Uterus (tissue), 3 donors: ENCODE measurements at regions not wholly inside any gene's neighbourhood (a gene's known extent, or its start where the extent isn't known, plus 50 kb on each side); places are given as distances from the start of the nearest gene placed in this dataset.
"Not testable (repeated sequence)": the region's sequence is repeated elsewhere in the genome, so short reads cannot be mapped to it uniquely, and the experiment has no call there.

Experiments
- DNase-seq, 2 donors: peaks; one replicate each; pipeline ENCODE4 v3.0.0-alpha.2; 2019 to 2020
- H3K27ac ChIP-seq, 2 donors: fragments of 200-600 bp; sonication (generic); 1 replicate in 1 of 2; 2 replicates in 1 of 2; pipeline ENCODE4 v1.5.1; 2016 to 2018
- H3K27me3 ChIP-seq, 2 donors: fragments of 200-600 bp; sonication (generic); one replicate each; pipeline ENCODE4 v1.5.1; 2018 to 2019; ENCODE audit warnings: control low read depth in 1 of 2
- H3K36me3 ChIP-seq, 2 donors: fragments of 200-600 bp; sonication (generic); one replicate each; pipeline ENCODE4 v1.5.1; 2019; ENCODE audit warnings: control low read depth in 1 of 2
- H3K4me1 ChIP-seq, 2 donors: fragments of 200-600 bp; sonication (generic); one replicate each; pipeline ENCODE4 v1.5.1; 2018 to 2019; ENCODE audit warnings: control low read depth in 1 of 2
- H3K4me3 ChIP-seq, 2 donors: fragments of 200-600 bp; sonication (generic); 1 replicate in 1 of 2; 2 replicates in 1 of 2; pipeline ENCODE4 v1.5.1; 2018 to 2019; ENCODE audit warnings: mild to moderate bottlenecking in 1 of 2
- H3K9me3 ChIP-seq, 2 donors: fragments of 200-600 bp; sonication (generic); one replicate each; pipeline ENCODE4 v1.5.1; 2019; ENCODE audit warnings: control low read depth in 1 of 2
- CTCF ChIP-seq, 4 experiments: fragments of 200-600 bp in 2 of 4; fragments of 450-650 bp in 2 of 4; sonication (generic) in 2 of 4; IDR thresholded peaks; one replicate each; pipeline ENCODE4 v1.5.1; 2016 to 2019; ENCODE audit warnings: antibody characterized with exemption in 4 of 4, mild to moderate bottlenecking in 2 of 4, moderate library complexity in 1 of 4
- POLR2A ChIP-seq, 2 donors: fragments of 450-650 bp; IDR thresholded peaks; one replicate each; pipeline ENCODE4 v1.6.1; 2016; ENCODE audit warnings: antibody characterized with exemption in 2 of 2, mild to moderate bottlenecking in 1 of 2, moderate library complexity in 1 of 2
- intact Hi-C: fragments of 100-400 bp; cut with DNase I; formaldehyde crosslinking; loops from one replicate; pipeline ENCODE4 v1.15.1; 2023; ENCODE audit warnings: low total_unique reads
- donor health status: DM: yes; HTN: yes; CAD: no.

- Histone ChIP-seq H3K27me3 (no peaks in the 10 kb centered on the region), H3K36me3 (no peaks in the 10 kb centered on the region), H3K9me3 (no peaks in the 10 kb centered on the region), H3K4me3 (no peak overlapping the region), H3K4me1 (no peaks in the 10 kb centered on the region), H3K27ac (no peak overlapping the region)
- no peak for DNase-seq
- intact Hi-C loops = no loop called here
- TF ChIP-seq POLR2A (IDR thresholded peaks at IDR 0.05) = no peak
- no peak for TF ChIP-seq CTCF (IDR thresholded peaks at IDR 0.05)
Measured at GRCh38 chr5:36796155-36796554, 80.4 kb upstream of the NIPBL start.

- H3K36me3 ChIP-seq = no peaks in the 10 kb centered on the region
- intact Hi-C loops = no loop called here
- no peak for DNase-seq
- no peak for TF ChIP-seq POLR2A (IDR thresholded peaks at IDR 0.05)
- TF ChIP-seq CTCF (IDR thresholded peaks at IDR 0.05) = no peak
- no peaks in the 10 kb centered on the region for H3K9me3 ChIP-seq
- H3K4me1 ChIP-seq = no peaks in the 10 kb centered on the region
- no peak overlapping the region for H3K27ac ChIP-seq
- no peak overlapping the region for H3K4me3 ChIP-seq
- H3K27me3 ChIP-seq = no peaks in the 10 kb centered on the region
Measured at GRCh38 chr5:36801523-36801922, 75.0 kb upstream of the NIPBL start.

GRCh38 chr5:36802187-36802586, 74.4 kb upstream of the NIPBL start:
- Histone ChIP-seq H3K4me3 (no peak overlapping the region), H3K9me3 (no peaks in the 10 kb centered on the region), H3K36me3 (no peaks in the 10 kb centered on the region), H3K4me1 (no peaks in the 10 kb centered on the region), H3K27ac (no peak overlapping the region), H3K27me3 (no peaks in the 10 kb centered on the region)
- intact Hi-C loops = no loop called here
- no peak for DNase-seq
- TF ChIP-seq POLR2A (IDR thresholded peaks at IDR 0.05) (no peak), CTCF (IDR thresholded peaks at IDR 0.05) (no peak)

- H3K27me3 ChIP-seq, H3K4me1 ChIP-seq, H3K27ac ChIP-seq, DNase-seq, intact Hi-C loops, H3K36me3 ChIP-seq, H3K4me3 ChIP-seq, H3K9me3 ChIP-seq: not testable (repeated sequence)
Measured at GRCh38 chr5:36813249-36813648, 63.3 kb upstream of the NIPBL start.

- Histone ChIP-seq H3K36me3 (no peaks in the 10 kb centered on the region), H3K4me1 (no peaks in the 10 kb centered on the region), H3K27me3 (no peaks in the 10 kb centered on the region), H3K27ac (no peak overlapping the region), H3K4me3 (no peak overlapping the region), H3K9me3 (no peaks in the 10 kb centered on the region)
- TF ChIP-seq CTCF (IDR thresholded peaks at IDR 0.05) = no peak
- TF ChIP-seq POLR2A (IDR thresholded peaks at IDR 0.05) = no peak
- DNase-seq = no peak
- intact Hi-C loops = no loop called here
Measured at GRCh38 chr5:36815871-36816270, 60.7 kb upstream of the NIPBL start.

- intact Hi-C loops = no loop called here
- H3K9me3 ChIP-seq = no peaks in the 10 kb centered on the region
- H3K36me3 ChIP-seq = no peaks in the 10 kb centered on the region
- no peak overlapping the region for H3K4me3 ChIP-seq
- no peak overlapping the region for H3K27ac ChIP-seq
- TF ChIP-seq CTCF (IDR thresholded peaks at IDR 0.05) (no peak), POLR2A (IDR thresholded peaks at IDR 0.05) (no peak)
- no peak for DNase-seq
- H3K27me3 ChIP-seq = no peaks in the 10 kb centered on the region
- no peaks in the 10 kb centered on the region for H3K4me1 ChIP-seq
Measured at GRCh38 chr5:36820900-36821299, 55.7 kb upstream of the NIPBL start.
